Prostate gland (tissue), 2 donors: ENCODE measurements at regions not wholly inside any gene's neighbourhood (a gene's known extent, or its start where the extent isn't known, plus 50 kb on each side); places are given as distances from the start of the nearest gene placed in this dataset.

ENCODE experiments used
- POLR2A ChIP-seq: fragments of 450-650 bp; IDR thresholded peaks from one replicate; pipeline ENCODE4 v1.6.1; 2016; ENCODE audit warnings: antibody characterized with exemption, mild to moderate bottlenecking
- POLR2AphosphoS5 ChIP-seq: sonication (generic); formaldehyde crosslinking; IDR thresholded peaks from one replicate; pipeline ENCODE4 v1.6.1; 2017; ENCODE audit warnings: antibody characterized with exemption
- TF ChIP-seq, protein P1 (sequence below), 4 experiments: fragments of 200-600 bp in 2 of 4; fragments of 450-650 bp in 2 of 4; sonication (generic) in 2 of 4; IDR thresholded peaks; 1 replicate in 3 of 4; 2 replicates in 1 of 4; pipeline ENCODE4 v1.5.1; 2016 to 2019; ENCODE audit warnings: antibody characterized with exemption in 4 of 4, mild to moderate bottlenecking in 2 of 4, moderate library complexity in 2 of 4

GRCh38 chr2:199011908-199012307, 445.8 kb downstream of the SATB2 start:
- TF ChIP-seq, protein P1, sequence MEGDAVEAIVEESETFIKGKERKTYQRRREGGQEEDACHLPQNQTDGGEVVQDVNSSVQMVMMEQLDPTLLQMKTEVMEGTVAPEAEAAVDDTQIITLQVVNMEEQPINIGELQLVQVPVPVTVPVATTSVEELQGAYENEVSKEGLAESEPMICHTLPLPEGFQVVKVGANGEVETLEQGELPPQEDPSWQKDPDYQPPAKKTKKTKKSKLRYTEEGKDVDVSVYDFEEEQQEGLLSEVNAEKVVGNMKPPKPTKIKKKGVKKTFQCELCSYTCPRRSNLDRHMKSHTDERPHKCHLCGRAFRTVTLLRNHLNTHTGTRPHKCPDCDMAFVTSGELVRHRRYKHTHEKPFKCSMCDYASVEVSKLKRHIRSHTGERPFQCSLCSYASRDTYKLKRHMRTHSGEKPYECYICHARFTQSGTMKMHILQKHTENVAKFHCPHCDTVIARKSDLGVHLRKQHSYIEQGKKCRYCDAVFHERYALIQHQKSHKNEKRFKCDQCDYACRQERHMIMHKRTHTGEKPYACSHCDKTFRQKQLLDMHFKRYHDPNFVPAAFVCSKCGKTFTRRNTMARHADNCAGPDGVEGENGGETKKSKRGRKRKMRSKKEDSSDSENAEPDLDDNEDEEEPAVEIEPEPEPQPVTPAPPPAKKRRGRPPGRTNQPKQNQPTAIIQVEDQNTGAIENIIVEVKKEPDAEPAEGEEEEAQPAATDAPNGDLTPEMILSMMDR (IDR thresholded peaks at IDR 0.05), result no peak
- TF ChIP-seq POLR2A (no peak), POLR2AphosphoS5 (no peak)
